Spleen (tissue), 7 donors: ENCODE measurements at regions not wholly inside any gene's neighbourhood (a gene's known extent, or its start where the extent isn't known, plus 50 kb on each side); places are given as distances from the start of the nearest gene placed in this dataset.

Source experiments
- POLR2A ChIP-seq, 3 donors: fragments of 450-650 bp; IDR thresholded peaks; one replicate each; pipeline ENCODE4 v1.5.1; 2017; ENCODE audit warnings: antibody characterized with exemption in 3 of 3, mild to moderate bottlenecking in 1 of 3
- TF ChIP-seq, protein P1 (sequence below), 11 experiments: fragments of 200-600 bp in 7 of 11; fragments of 450-650 bp in 4 of 11; sonication (generic) in 4 of 11; IDR thresholded peaks in 8 of 11; conservative IDR thresholded peaks in 3 of 11; 1 replicate in 7 of 11; 2 replicates in 4 of 11; pipeline versions ENCODE4 v1.4.0 to v1.8.0; 2016 to 2021; ENCODE audit warnings: antibody characterized with exemption in 11 of 11, inconsistent platforms in 4 of 11, mild to moderate bottlenecking in 1 of 11
- donor health status: DM: no; HTN: no; CAD: no; lungs with moderate emphysema.
- donor health status: DM: no; HTN: no; CAD: no.
- donor health status: DM: no; HTN: no; CAD: no.

GRCh38 chr3:162760789-162761188 lies 1264.2 kb downstream of the OTOL1 start:
- TF ChIP-seq, protein P1, sequence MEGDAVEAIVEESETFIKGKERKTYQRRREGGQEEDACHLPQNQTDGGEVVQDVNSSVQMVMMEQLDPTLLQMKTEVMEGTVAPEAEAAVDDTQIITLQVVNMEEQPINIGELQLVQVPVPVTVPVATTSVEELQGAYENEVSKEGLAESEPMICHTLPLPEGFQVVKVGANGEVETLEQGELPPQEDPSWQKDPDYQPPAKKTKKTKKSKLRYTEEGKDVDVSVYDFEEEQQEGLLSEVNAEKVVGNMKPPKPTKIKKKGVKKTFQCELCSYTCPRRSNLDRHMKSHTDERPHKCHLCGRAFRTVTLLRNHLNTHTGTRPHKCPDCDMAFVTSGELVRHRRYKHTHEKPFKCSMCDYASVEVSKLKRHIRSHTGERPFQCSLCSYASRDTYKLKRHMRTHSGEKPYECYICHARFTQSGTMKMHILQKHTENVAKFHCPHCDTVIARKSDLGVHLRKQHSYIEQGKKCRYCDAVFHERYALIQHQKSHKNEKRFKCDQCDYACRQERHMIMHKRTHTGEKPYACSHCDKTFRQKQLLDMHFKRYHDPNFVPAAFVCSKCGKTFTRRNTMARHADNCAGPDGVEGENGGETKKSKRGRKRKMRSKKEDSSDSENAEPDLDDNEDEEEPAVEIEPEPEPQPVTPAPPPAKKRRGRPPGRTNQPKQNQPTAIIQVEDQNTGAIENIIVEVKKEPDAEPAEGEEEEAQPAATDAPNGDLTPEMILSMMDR (IDR thresholded peaks at IDR 0.05 in 8 of 11, conservative IDR thresholded peaks at IDR 0.05 in 3 of 11): no peak
- no peak for TF ChIP-seq POLR2A (IDR thresholded peaks at IDR 0.05)
